Loucy (cell line): ENCODE measurements at regions not wholly inside any gene's neighbourhood (a gene's known extent, or its start where the extent isn't known, plus 50 kb on each side); places are given as distances from the start of the nearest gene placed in this dataset.

Experiments used
- EZH2phosphoT487 ChIP-seq: fragments of 200-600 bp; IDR thresholded peaks from 2 replicates; pipeline ENCODE4 v1.6.1; 2018; ENCODE audit warnings: antibody characterized with exemption, mild to moderate bottlenecking, moderate library complexity, borderline replicate concordance
- TF ChIP-seq, protein P1 (sequence below): fragments of 200-600 bp; sonication (generic); conservative IDR thresholded peaks from 2 replicates; pipeline ENCODE4 v1.5.1; 2014; ENCODE audit warnings: mild to moderate bottlenecking, antibody characterized with exemption, low read length

GRCh38 chr2:185335879-185336278 lies 402.7 kb upstream of the FSIP2 start:
- TF ChIP-seq, protein P1, sequence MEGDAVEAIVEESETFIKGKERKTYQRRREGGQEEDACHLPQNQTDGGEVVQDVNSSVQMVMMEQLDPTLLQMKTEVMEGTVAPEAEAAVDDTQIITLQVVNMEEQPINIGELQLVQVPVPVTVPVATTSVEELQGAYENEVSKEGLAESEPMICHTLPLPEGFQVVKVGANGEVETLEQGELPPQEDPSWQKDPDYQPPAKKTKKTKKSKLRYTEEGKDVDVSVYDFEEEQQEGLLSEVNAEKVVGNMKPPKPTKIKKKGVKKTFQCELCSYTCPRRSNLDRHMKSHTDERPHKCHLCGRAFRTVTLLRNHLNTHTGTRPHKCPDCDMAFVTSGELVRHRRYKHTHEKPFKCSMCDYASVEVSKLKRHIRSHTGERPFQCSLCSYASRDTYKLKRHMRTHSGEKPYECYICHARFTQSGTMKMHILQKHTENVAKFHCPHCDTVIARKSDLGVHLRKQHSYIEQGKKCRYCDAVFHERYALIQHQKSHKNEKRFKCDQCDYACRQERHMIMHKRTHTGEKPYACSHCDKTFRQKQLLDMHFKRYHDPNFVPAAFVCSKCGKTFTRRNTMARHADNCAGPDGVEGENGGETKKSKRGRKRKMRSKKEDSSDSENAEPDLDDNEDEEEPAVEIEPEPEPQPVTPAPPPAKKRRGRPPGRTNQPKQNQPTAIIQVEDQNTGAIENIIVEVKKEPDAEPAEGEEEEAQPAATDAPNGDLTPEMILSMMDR: no peak
- TF ChIP-seq EZH2phosphoT487: no peak
